LHCN-M2 (cell line): ENCODE measurements at regions not wholly inside any gene's neighbourhood (a gene's known extent, or its start where the extent isn't known, plus 50 kb on each side); places are given as distances from the start of the nearest gene placed in this dataset.

ENCODE experiments used
- DNase-seq: peaks from one replicate; pipeline ENCODE4 v3.0.0-alpha.2; 2012; ENCODE audit warnings: low read depth

GRCh38 chr3:180185650-180186049 lies 148.9 kb upstream of the PEX5L start:
- no peak for DNase-seq

DNA sequence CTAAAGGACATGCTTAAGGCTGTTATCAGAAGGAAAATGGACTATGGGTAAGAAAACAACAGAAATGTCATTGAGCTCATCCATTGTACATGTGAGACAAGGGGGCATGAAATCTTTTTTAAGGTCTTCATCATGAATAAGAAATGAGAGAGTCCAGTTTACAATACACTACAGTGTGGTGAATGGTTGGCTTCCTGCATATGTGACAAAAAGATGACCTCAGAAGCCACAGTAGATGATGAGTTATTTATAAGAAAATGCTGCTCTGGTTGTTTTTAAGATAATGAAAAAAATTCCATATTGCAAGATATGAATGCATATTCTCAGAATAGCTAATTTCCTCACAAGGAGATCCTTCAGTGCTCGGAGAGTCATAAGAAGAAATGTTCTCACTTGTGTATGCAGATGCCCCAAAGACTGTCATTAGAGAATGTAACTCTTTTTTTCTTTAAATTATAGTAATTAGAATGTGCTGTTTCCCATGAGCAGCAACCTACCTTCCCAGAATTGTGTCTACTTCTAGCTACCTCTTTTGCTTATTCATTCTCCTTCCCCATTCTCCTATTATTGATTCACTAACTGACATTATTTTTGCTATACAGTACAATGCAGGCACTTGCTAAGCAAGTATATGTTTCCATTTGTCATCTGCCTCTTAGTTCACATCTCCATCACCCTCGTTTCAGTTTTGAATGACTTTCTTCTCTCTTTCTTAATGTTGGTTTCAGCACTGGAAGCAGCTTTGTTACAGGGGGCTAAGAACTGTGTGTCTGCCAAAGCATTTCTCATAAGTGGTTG lies 152.0 kb upstream of the PEX5L start:
- no peak for DNase-seq

GRCh38 chr3:180189310-180189648 lies 152.5 kb upstream of the PEX5L start:
- no peak for DNase-seq

DNA sequence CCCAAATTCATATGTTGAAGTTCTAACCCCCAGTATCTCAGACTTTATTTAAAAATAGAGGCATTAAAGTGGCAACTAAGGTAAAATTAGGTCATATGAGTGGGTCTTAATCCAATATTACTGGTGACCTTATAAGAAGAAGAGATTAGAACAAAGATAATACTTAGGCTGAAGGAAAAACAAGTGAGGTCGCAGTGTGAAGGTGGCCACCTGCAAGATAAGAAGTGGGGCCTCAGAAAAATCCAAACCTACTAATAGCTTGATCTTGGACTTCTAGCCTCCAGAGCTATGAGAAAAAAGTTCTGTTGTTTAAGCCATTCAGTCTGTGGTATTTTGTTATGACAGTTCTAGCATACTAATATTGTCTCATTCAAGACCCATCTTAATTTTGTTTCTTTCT lies 159.9 kb upstream of the PEX5L start:
- no peak for DNase-seq

DNA sequence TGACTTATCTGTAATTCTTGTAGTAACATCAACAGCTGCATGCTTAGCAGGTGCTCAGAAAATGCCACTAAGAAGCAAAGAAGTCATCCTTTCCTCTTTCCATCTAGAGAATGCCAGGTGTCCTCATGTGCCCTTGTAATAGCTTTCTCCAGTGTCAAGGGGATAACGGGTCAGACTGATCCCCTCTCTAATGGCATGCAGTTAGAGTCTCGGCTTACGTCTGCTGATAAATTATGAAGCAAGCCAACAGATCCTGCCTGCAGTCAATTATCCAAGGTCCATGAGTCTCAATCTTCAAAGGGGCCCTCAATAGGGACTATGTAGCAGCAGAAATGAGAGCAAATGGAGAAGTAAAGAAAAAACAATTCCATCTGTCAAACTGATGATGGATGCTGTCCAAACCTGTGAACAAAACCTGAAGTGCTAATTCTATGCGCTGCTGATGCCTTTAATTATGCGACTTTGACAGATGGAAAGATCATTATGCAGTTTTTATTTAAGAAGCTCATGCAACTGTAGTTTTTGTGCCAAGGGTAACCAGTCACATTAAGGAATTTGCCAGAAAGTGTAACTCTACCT lies 162.8 kb upstream of the PEX5L start:
- DNase-seq = no peak

DNA sequence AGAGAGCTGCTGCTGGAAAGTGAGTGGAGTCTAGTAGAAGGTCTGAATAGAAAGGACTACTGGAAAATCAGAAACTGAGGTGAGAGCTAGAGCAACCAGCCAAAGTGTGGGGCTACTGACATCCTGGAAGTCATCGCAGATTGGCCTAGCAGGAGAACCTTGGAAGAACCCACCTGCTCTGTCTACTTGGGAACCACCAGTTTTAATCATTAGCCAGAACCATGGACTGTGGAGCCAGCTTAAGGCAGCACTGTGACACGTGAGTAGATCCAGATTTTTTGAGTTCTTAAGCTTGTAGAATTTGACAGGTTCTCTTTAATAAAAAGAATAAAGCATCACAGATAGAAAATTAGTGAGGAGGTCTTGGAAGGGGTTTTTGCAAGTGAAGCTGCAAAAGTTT lies 179.1 kb upstream of the PEX5L start:
- no peak for DNase-seq

DNA sequence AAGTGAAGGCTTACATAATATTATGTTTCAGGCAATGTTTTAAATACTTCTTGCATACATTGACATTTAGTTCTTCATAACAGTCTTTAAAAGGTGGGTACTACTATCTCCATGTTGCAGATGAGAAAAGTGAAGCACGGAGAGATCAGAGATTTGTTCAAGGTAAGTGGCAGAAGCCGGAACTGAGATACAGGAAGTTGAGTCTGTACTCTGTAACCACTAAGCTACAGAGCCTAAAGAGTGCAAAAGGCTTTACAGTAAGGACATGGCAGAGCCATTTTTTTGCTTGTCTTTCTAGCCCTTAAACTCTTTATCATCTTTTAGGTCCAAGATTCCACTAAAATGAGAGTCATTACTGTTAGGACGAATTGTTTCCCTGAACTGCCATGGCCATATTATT lies 186.5 kb upstream of the PEX5L start:
- no peak for DNase-seq

- no peak for DNase-seq
Observed at GRCh38 chr3:180229113-180229512, 192.4 kb upstream of the PEX5L start.

- DNase-seq = no peak
Observed at GRCh38 chr3:180239939-180240338, 203.2 kb upstream of the PEX5L start.

GRCh38 chr3:180246688-180247195 lies 210.0 kb upstream of the PEX5L start:
- no peak for DNase-seq

- peak; percentile 28 for DNase-seq
Observed at GRCh38 chr3:180250172-180250571, 213.4 kb upstream of the PEX5L start.

- peak; percentile 4 for DNase-seq
Observed at GRCh38 chr3:180252683-180253082, 215.9 kb upstream of the PEX5L start.

GRCh38 chr3:180253283-180253682 lies 216.5 kb upstream of the PEX5L start:
- peak; percentile 15 for DNase-seq

GRCh38 chr3:180264479-180264878 lies 227.7 kb upstream of the PEX5L start:
- no peak for DNase-seq

DNA sequence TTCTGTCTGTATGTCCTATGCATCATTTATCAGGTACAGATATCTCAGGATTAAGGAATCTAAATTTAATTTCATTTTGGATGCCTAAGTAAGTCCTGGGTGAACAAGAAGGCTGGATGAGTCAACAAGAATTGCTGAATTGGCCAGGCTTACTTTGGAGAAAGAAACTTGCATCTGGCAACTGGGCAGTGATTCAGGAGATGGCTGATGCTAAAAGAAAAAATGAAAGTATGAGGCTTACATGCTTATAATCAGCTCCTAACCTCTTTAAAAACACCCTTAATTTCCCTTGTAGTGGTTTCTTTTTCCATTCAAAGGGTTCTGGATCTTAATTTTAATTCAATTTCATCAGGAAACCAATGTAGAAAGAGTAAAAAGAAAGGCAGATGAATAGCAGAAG lies 228.8 kb upstream of the PEX5L start:
- DNase-seq = peak; percentile 10

GRCh38 chr3:180267202-180267843 lies 230.6 kb upstream of the PEX5L start:
- no peak for DNase-seq

DNA sequence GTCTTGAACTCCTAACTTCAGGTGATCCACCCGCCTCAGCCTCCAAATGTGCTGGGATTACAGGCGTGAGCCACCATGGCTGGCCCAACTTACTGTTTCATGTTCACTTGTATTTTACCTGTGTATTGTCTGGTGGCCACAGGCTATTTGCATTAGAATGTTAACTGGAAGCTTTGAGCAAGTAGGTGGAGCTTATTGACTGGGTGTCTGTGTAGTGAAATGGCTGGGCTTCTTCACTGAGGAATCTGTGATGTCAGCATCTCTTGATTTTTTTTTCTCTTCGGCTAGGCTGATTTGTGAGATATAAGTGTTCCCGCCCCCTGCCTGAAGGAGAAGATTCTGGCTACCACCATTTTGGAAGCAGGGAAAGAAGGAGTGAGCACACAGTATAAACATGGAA lies 237.8 kb upstream of the PEX5L start:
- DNase-seq = no peak

DNA sequence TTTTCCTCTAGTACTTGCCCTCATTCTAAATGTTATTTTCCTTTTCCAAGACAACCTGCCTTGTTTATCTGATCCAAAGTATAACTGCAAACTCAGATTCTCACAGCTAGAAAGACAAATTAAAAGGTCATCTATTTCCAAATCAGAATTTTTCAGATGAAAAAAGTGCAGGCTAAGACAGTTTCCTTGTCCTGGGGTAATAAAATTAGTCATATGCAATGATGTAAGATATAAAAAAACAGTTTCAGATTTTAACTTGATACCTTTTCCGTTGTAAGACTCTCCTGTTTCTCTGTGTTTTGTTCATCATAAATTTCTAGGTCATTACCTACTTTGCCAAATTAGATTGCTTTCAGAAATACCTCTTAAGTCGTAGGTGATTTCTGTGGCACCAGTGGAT lies 238.4 kb upstream of the PEX5L start:
- no peak for DNase-seq

GRCh38 chr3:180277041-180277440 lies 240.3 kb upstream of the PEX5L start:
- DNase-seq = no peak

- no peak for DNase-seq
Observed at GRCh38 chr3:180278583-180279188, 241.9 kb upstream of the PEX5L start.

- DNase-seq = peak; percentile 5
Observed at GRCh38 chr3:180280555-180280954, 243.8 kb upstream of the PEX5L start.

DNA sequence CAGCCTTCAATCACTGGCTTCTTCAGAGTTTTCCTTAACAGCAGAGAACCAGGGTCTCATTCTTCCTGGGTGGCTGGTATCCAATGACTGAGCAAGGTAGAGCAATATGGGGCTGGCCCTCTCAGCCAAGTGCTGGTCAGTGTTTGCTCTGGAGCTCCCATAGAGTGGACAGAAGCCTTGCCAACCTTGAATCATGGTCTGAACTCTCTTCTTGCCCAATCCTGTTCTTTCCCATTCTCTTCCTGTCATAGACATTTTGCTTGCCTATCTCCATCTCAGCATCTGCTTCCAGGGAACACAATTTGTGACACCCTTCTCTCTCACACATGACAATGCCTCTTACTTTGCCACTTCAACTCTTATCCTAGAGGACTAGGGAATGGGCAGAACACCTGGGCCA lies 245.6 kb upstream of the PEX5L start:
- DNase-seq = no peak

GRCh38 chr3:180283251-180283650 lies 246.5 kb upstream of the PEX5L start:
- no peak for DNase-seq
